NCI-H2029 treated with DMSO at 0.1 percent for 48 hours (cell line): ENCODE measurements at regions not wholly inside any gene's neighbourhood (a gene's known extent, or its start where the extent isn't known, plus 50 kb on each side); places are given as distances from the start of the nearest gene placed in this dataset.
A peak's percentile ranks its signal among the peaks of the same experiment; 100 is the strongest.
"Not testable (repeated sequence)": the region's sequence is repeated elsewhere in the genome, so short reads cannot be mapped to it uniquely, and the experiment has no call there.

Experiments used
- DNase-seq: peaks from one replicate; lab custom pipeline; 2025; lab: John Stamatoyannopoulos, UW

GRCh38 chr11:134498326-134499139, 86.5 kb upstream of the B3GAT1 start:
- peak; percentile 73 for DNase-seq

DNA sequence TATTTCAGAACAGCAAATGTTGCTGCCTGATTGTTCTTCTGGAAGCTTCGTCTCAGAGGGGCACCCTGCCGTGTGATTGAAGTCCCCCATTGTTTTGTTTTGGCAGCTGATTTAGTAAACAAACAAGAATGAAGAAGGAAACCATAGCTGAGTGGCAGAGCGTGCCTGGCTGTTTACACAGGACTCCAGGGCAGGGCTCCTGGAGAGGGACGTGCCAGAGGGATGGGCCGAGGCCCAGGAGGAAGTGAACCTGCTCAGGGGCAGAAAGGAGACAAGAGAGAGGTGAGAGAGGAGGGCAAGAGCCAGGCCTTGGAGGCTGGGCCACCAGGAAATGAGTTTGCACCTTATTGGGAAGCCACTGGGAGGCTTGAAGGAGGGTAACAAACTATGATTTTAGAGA, 85.5 kb upstream of the B3GAT1 start:
- DNase-seq = peak; percentile 83

GRCh38 chr11:134496058-134496457, 84.0 kb upstream of the B3GAT1 start:
- not testable (repeated sequence) for DNase-seq

DNA sequence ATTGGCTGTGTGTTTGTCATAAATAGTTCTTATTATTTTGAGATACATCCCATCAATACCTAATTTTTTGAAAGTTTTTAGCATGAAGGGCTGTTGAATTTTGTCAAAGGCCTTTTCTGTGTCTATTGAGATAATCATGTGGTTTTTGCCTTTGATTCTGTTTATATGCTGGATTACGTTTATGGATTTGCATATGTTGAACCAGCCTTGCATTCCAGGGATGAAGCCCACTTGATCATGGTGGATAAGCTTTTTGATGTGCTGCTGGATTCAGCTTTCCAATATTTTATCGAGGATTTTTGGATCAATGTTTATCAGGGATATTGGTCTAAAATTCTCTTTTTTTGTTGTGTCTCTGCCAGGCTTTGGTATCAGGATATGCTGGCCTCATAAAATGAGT, 82.4 kb upstream of the B3GAT1 start:
- DNase-seq = not testable (repeated sequence)

GRCh38 chr11:134492411-134492810, 80.4 kb upstream of the B3GAT1 start:
- not testable (repeated sequence) for DNase-seq

DNA sequence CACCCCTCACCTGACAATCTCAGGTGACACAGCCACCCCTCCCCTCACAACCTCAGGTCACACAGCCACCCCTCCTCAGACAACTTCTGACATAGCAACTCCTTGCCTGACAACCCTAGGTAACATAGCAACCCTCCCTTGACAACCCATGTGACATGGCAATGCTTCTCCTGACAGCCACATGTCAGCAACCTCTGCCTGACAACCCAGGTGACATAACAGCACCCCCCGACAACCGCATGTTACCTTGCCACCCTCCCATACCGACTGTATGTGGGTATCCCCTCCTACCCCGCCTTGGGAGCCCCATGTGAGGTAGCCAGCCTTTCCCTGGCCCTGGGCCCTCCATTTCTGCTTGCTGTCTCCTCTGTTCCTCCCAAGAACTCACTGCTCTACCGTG, 77.7 kb upstream of the B3GAT1 start:
- no peak for DNase-seq

GRCh38 chr11:134488913-134489312, 76.9 kb upstream of the B3GAT1 start:
- DNase-seq = no peak

- DNase-seq = no peak
These were observed 76.5 kb upstream of the B3GAT1 start for GRCh38 chr11:134488512-134488911.

DNA sequence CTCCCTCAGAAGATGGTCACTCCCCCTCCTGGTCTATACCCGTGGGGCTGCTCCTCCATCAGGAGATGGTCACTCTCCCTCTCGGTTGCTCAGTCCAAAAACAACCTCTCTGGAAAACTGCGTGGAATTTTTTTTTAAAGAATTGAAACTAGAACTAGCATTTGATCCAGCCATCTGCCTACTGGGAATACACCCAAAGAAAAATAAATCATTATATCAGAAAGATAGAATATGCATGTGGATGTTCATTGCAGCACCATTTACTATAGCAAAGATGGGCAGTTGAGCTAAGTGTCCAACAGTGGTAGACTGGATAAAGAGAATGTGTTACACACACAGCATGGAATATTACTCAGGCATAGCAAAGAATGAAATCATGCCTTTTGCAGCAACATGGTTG, 75.7 kb upstream of the B3GAT1 start:
- no peak for DNase-seq

GRCh38 chr11:134486704-134487103, 74.7 kb upstream of the B3GAT1 start:
- DNase-seq = no peak

GRCh38 chr11:134486106-134486505, 74.1 kb upstream of the B3GAT1 start:
- DNase-seq = no peak

DNA sequence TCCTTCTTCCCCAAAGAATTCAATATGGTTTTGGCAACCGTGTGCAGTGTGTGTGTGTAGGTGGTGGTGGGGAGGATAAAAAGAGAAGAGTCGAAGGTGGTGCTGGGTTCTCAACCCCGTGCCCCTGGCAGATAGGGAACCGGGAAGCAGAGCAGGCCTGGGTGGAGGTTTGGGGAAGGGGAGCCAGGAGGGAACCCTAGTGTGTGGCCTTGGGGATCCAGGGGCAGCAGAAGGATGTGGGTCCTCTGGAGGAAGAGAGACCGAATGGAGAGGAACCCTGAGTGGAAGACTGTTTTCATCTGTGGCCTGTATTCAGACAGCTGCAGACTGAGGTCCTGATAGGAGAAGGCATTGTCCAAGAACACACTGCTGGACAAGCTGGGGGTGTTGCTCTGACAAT, 73.3 kb upstream of the B3GAT1 start:
- DNase-seq = no peak

DNA sequence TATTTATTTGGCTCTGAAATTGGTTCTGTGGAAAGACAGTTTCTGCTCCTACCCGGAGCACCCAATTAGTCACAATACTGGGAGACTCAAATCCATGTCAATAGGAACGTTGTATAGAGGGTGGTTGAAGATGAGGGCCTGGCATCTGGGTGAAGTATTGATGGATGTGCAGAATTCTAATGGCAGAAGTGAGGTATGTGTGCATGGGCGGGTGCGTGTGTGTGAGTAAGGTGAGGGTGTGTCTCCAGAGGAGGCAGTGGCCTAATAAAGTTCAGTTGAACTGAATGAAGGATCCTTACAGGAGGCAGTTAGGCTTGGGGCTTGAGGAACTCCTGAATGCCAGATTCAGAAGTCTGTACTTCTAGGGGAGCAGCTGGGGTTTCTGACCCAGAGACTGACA, 71.8 kb upstream of the B3GAT1 start:
- DNase-seq = no peak

DNA sequence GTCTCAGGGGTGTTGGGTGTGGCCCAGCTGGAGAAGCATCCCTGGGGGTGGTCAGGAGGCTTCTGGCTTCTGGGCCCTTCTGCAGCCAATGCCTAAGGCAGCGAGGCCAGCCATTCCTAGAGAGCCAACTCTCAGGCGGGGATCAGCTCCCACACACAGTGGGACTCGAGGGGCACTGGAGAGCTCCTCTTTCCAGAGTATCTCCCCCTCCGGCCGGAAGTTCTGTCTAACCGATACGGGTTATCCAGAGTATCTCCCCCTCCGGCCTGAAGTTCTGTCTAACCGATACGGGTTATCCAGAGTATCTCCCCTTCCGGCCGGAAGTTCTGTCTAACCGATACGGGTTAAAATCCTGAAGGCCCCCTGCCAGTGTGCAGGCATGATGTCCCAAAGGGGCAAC, 71.2 kb upstream of the B3GAT1 start:
- no peak for DNase-seq

- no peak for DNase-seq
These were observed 70.8 kb upstream of the B3GAT1 start for GRCh38 chr11:134482865-134483264.

DNA sequence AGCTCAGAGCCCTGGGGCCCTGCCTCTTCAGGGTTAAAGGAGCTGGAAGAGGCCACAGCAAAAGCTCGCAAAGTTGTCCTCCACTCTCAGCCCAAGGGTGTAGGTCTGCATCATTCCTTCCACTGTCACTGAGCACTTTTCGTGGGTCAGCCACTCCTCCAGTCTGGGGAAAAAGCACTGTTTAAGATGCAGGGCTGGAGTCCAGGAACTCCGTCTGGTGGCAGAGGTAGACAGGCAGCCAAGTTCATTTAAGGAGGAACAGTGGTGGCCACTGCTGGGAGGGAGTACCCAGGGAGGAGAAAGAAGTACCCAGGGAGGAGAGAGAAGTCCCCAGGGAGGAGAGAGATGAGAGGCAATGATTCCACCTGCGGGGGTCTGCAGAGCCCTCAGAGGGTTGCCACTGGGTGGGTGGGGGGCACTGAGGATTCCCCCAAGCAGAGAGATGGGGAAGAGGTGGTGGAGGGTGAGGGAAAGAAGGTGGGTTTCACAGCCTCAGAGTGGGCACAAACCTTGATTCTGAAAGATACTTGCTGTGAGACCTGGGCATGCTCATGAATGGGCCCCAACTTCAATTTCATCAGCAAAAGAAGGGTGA, 70.0 kb upstream of the B3GAT1 start:
- no peak for DNase-seq

DNA sequence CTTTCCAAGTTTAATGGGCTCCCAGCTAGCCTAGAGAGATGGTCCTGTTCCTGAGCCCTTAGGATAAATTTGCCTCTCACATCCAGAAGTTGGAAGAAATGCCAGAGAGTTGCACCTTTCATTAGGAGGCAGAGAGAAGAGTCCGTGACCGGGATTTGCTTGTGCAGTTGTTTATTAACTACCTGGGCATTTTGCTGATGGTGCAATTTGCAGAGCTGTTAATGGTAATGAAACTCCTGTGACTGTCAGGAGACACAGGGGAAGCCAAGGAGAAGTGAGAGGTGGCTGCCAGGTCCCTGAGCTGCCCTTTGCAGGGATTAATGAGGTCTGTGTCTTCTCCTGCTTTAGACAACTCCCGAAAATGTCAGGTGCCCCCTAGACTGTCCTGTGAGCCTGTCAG, 69.1 kb upstream of the B3GAT1 start:
- DNase-seq = no peak

DNA sequence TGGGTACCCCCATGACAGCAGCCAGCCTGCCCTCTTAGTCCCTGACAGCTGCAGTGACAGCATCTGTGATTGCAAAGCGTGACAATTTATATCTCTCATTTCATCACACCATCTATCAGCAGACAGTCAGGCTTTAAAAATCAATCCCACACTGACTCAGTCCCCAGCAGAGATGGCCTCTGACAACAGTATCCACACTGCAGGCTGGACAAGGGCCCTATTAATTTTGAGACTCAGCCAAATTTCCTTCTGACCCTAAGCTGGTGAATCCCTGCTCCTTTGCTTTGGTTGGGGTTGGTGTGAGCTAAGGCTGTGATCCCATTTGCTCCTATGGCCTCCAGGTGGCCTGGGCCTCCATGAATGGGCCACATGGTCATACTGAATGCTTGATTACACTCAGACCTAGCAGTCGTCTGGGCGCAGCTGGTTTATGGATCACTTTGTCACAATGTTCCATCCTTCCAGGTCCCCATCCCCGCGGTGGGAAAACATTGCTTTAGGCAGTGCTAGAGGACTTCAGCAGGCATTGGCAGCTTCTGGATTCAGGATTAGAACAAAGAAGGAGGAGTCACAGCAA, 68.2 kb upstream of the B3GAT1 start:
- DNase-seq = no peak

DNA sequence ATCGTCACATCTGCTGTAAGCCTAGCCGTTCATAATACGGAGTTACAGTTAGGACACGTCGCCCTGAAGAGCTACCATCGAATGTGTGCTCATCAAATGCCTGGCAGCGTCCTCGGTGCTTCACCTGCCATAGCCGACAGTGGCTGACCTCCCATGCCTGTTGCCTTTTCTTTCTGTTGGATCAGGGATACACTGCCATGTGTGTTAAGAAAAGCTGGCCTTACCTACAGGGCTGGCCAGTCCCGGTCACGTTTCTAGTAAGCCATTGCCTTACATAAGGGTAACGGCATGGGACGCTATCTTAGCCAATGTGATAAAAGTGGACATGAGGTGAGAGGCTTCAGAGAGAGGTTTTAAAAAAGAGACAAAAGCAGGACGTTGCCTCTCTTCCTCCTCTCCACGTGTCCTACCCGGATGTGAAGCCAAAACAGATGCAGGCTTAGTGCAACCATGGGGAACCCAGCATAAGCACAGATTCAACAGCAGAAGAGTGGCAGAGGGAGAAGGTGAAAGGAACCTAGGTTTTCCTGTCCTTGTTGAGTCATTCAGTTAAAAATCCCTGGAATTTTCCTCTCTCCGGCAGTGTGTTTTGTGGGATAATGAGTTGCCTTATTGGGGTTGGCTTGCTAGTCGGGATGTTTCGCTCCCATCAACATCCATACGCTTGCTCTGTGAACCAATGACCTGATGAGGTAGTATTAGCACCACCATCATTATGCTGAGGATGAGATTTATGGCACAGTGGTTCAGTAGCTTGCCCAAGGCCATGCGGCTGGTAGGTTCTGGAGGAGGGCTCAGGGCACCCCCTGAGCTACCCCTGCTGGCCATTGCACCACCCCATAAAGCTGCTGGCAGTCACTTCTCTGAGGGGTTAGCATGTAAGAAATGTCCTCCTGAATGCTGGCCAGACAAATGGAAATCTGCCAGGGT, 67.4 kb upstream of the B3GAT1 start:
- DNase-seq = no peak

- no peak for DNase-seq
These were observed 66.6 kb upstream of the B3GAT1 start for GRCh38 chr11:134478611-134479010.

GRCh38 chr11:134478176-134478575, 66.1 kb upstream of the B3GAT1 start:
- DNase-seq = no peak

- no peak for DNase-seq
These were observed 65.4 kb upstream of the B3GAT1 start for GRCh38 chr11:134477486-134477885.
